ENCODE measurements at regions not wholly inside any gene's neighbourhood (a gene's known extent, or its start where the extent isn't known, plus 50 kb on each side); places are given as distances from the start of the nearest gene placed in this dataset.

- no peak for DNase-seq (ENCODE audit: extremely low read depth in 1 of 4, low spot score in 3 of 4)
- no peak for FAIRE-seq
- Histone ChIP-seq H4K20me1 (replicated peaks; ENCODE audit: control insufficient read depth, insufficient read depth, low read length) (no peaks in the 10 kb centered on the region), H3K4me3 (no peak overlapping the region), H3K9ac (ENCODE audit: insufficient read depth in 1 of 2, low read depth in 2 of 2, low read length in 2 of 2) (no peak overlapping the region), H3K9me1 (ENCODE audit: control insufficient read depth, insufficient read depth, low read length) (no peaks in the 10 kb centered on the region), H3K27me3 (ENCODE audit: control insufficient read depth in 2 of 2, insufficient read depth in 2 of 2, low read length in 2 of 2) (peaks cover 0 to 9% of the 10 kb centered on the region in 2 experiments; a peak in 1 of 5 replicates), H3K9me3 (replicated peaks; ENCODE audit: control insufficient read depth, insufficient read depth, low read depth, low read length) (no peaks in the 10 kb centered on the region), H3K36me3 (ENCODE audit: control insufficient read depth, insufficient read depth, low read length) (no peaks in the 10 kb centered on the region), H3K27ac (ENCODE audit: extremely low read depth, low read depth, low read length) (no peak overlapping the region), H3K79me2 (ENCODE audit: control insufficient read depth, insufficient read depth, low read length) (no peaks in the 10 kb centered on the region), H3K4me1 (replicated peaks in 1 of 2; ENCODE audit: control insufficient read depth in 2 of 2, insufficient read depth in 2 of 2, low read length in 2 of 2) (no peaks in the 10 kb centered on the region), H2AFZ (ENCODE audit: low read depth, low read length) (no peak overlapping the region), H3K4me2 (ENCODE audit: insufficient read depth, low read length) (no peak overlapping the region)
- CTCF ChIA-PET (ENCODE audit: low intra/inter-chr PET ratio) = no interaction called here
- TF ChIP-seq RFX5 (IDR thresholded peaks at IDR 0.05; ENCODE audit: low read depth, low read length) (no peak), PBX2 (CRISPR knock-in tag; IDR thresholded peaks at IDR 0.05; ENCODE audit: low read depth) (no peak), PBX2 (tag; conservative IDR thresholded peaks at IDR 0.05; ENCODE audit: low read depth) (no peak), CREM (IDR thresholded peaks at IDR 0.05; ENCODE audit: low read depth) (no peak), SREBF1 (IDR thresholded peaks at IDR 0.05; ENCODE audit: borderline replicate concordance, low read depth, low read length) (no peak), E4F1 (CRISPR knock-in tag; IDR thresholded peaks at IDR 0.05; ENCODE audit: borderline replicate concordance) (no peak)
- POLR2A ChIA-PET = interaction anchor here (1.1 kb wide), 2 partner anchors 14 to 17 kb away, joined by 3 to 4 read pairs; no protein-coding TSS in a partner anchor
- no TSS peak for BruUV-seq (replicated peaks)
- intact Hi-C loops (cut with micrococcal nuclease) = no loop called here
- in situ Hi-C loops (cut with MboI) = no loop called here
- WGBS (ENCODE audit: insufficient coverage, low coverage, missing lambda C conversion rate) = 0% methylated on average over 3 of the region's 3 CpGs
- no peak for ATAC-seq
Observed at GRCh38 chr1:42014823-42015222, 96.1 kb upstream of the HIVEP3 start.
